SK-N-SH (cell line): ENCODE measurements at regions not wholly inside any gene's neighbourhood (a gene's known extent, or its start where the extent isn't known, plus 50 kb on each side); places are given as distances from the start of the nearest gene placed in this dataset.

Experiments used
- CTCF ChIA-PET: fragments of 300-600, 350-600 bp; formaldehyde crosslinking; extraction: SDS; loops from one replicate; lab custom pipeline; 2021; lab: Yijun Ruan, JAX
- POLR2A ChIA-PET: fragments of 350-600 bp; sonication (Branson Sonifier 250); formaldehyde crosslinking; extraction: SDS; loops from one replicate; lab custom pipeline; 2020; ENCODE audit warnings: antibody characterized with exemption, inconsistent platforms; lab: Yijun Ruan, JAX
- DNase-seq: peaks from one replicate; pipeline ENCODE4 v3.0.0; 2012
- H2AFZ ChIP-seq: fragments of 200-600 bp; sonication (generic); 2 replicates; pipeline ENCODE4 v1.8.1; 2016; ENCODE audit warnings: antibody characterized with exemption, mild to moderate bottlenecking, low read depth
- H3F3A ChIP-seq: fragments of 200-600 bp; sonication (generic); replicated peaks from 2 replicates; pipeline ENCODE3; 2016; ENCODE audit warnings: antibody characterized with exemption, mild to moderate bottlenecking; ENCODE audit not compliant: insufficient read depth
- H3K27ac ChIP-seq, 2 experiments: fragments of 200-500 bp in 1 of 2; fragments of 200-600 bp in 1 of 2; sonication (Bioruptor generic) in 1 of 2; sonication (generic), shearing (Covaris generic) in 1 of 2; 2 replicates each; pipeline versions ENCODE4 v1.5.1 to v1.6.1; 2014 to 2016; ENCODE audit warnings: low read depth in 2 of 2, inconsistent platforms in 1 of 2, low read length in 1 of 2, mild to moderate bottlenecking in 1 of 2, mixed read lengths in 1 of 2
- H3K27me3 ChIP-seq: fragments of 200-600 bp; sonication (generic), shearing (Covaris generic); 2 replicates; pipeline ENCODE4 v1.6.1; 2016; ENCODE audit warnings: mixed run types; ENCODE audit not compliant: insufficient read depth
- H3K36me3 ChIP-seq, 2 experiments: fragments of 200-500 bp in 1 of 2; fragments of 200-600 bp in 1 of 2; sonication (Bioruptor generic) in 1 of 2; sonication (generic) in 1 of 2; replicated peaks in 1 of 2; 2 replicates each; pipeline versions ENCODE3 to v1.5.1; 2014 to 2016; ENCODE audit warnings: low read length in 1 of 2, mild to moderate bottlenecking in 1 of 2; ENCODE audit not compliant: insufficient read depth in 2 of 2, control insufficient read depth in 1 of 2
- H3K4me1 ChIP-seq, 2 experiments: fragments of 200-500 bp in 1 of 2; fragments of 200-600 bp in 1 of 2; sonication (Bioruptor generic) in 1 of 2; sonication (generic), shearing (Covaris generic) in 1 of 2; 2 replicates each; pipeline versions ENCODE4 v1.5.1 to v1.6.1; 2014 to 2016; ENCODE audit warnings: low read depth in 1 of 2, low read length in 1 of 2, mixed run types in 1 of 2; ENCODE audit not compliant: insufficient read depth in 2 of 2, control insufficient read depth in 1 of 2
- H3K4me2 ChIP-seq: fragments of 200-600 bp; sonication (generic), shearing (Covaris generic); 2 replicates; pipeline ENCODE4 v1.6.1; 2017; ENCODE audit warnings: mixed run types
- H3K4me3 ChIP-seq, 2 experiments: fragments of 200-500 bp in 1 of 2; fragments of 200-600 bp in 1 of 2; sonication (Bioruptor generic) in 1 of 2; sonication (generic), shearing (Covaris generic) in 1 of 2; 2 replicates each; pipeline versions ENCODE4 v1.5.1 to v1.8.1; 2014 to 2016; ENCODE audit warnings: low read depth in 2 of 2, inconsistent platforms in 1 of 2, low read length in 1 of 2, mild to moderate bottlenecking in 1 of 2, mixed read lengths in 1 of 2, moderate library complexity in 1 of 2
- H3K79me2 ChIP-seq: fragments of 200-600 bp; sonication (generic); 2 replicates; pipeline ENCODE4 v1.8.1; 2017; ENCODE audit warnings: mild to moderate bottlenecking; ENCODE audit not compliant: insufficient read depth
- H3K9ac ChIP-seq: fragments of 200-600 bp; sonication (generic); 2 replicates; pipeline ENCODE4 v1.6.1; 2017; ENCODE audit warnings: mixed run types
- H3K9me2 ChIP-seq: fragments of 200-600 bp; sonication (generic); 2 replicates; pipeline ENCODE4 v1.6.1; 2017; ENCODE audit warnings: mixed run types
- H3K9me3 ChIP-seq: fragments of 200-600 bp; sonication (generic); 2 replicates; pipeline ENCODE4 v1.6.1; 2017; ENCODE audit warnings: mixed run types, mild to moderate bottlenecking, moderate library complexity
- H4K20me1 ChIP-seq: fragments of 200-600 bp; sonication (generic); 2 replicates; pipeline ENCODE4 v1.6.1; 2017; ENCODE audit warnings: mild to moderate bottlenecking, mixed run types; ENCODE audit not compliant: insufficient read depth
- CTCF ChIP-seq: fragments of 200-600 bp; sonication (generic); IDR thresholded peaks from 2 replicates; pipeline ENCODE4 v1.6.1; 2017; ENCODE audit warnings: antibody characterized with exemption, mild to moderate bottlenecking, moderate library complexity
- IRF3 ChIP-seq: fragments of 150-350 bp; IDR thresholded peaks from 2 replicates; pipeline ENCODE4 v1.6.1; 2016; ENCODE audit warnings: mild to moderate bottlenecking, low read depth, low read length
- JUND ChIP-seq: IDR thresholded peaks from 2 replicates; pipeline ENCODE4 v1.4.0; 2012
- RAD21 ChIP-seq: IDR thresholded peaks from 2 replicates; pipeline ENCODE4 v1.6.1; 2012; ENCODE audit warnings: mild to moderate bottlenecking, low read length
- REST ChIP-seq: IDR thresholded peaks from 2 replicates; pipeline ENCODE4 v1.6.1; 2012; ENCODE audit warnings: mild to moderate bottlenecking, low read depth, low read length, moderate library complexity
- SMC3 ChIP-seq: IDR thresholded peaks from 2 replicates; pipeline ENCODE4 v1.6.1; 2012; ENCODE audit warnings: low read depth, low read length, improper control_type of control experiment
- TEAD4 ChIP-seq: IDR thresholded peaks from 2 replicates; pipeline ENCODE4 v1.4.0; 2012; ENCODE audit warnings: mild to moderate bottlenecking, borderline replicate concordance; ENCODE audit not compliant: insufficient read depth
- WGBS: methylation state at CpG from one replicate; pipeline ENCODE4 v1.1.6; 2017; ENCODE audit warnings: low lambda C conversion rate; 5-methylcytosine and 5-hydroxymethylcytosine counted together

- no peak for DNase-seq
Observed at GRCh38 chr1:13964768-13965167, 264.8 kb downstream of the PRDM2 start.

GRCh38 chr1:13965770-13966398 is 265.9 kb downstream of the PRDM2 start:
- WGBS = 0% methylated on average over 8 of the region's 8 CpGs
- Histone ChIP-seq H3K79me2 (no peaks in the 10 kb centered on the region), H3K9me3 (no peaks in the 10 kb centered on the region), H2AFZ (no peak overlapping the region), H3K4me3 (peak overlapping the region in 1 of 2 experiments; percentile 41; a peak in 1 of 4 replicates), H3K9me2 (no peaks in the 10 kb centered on the region), H3K4me1 (no peaks in the 10 kb centered on the region), H3K4me2 (no peak overlapping the region), H3F3A (no peaks in the 10 kb centered on the region), H3K27ac (no peak overlapping the region), H3K9ac (no peak overlapping the region), H3K27me3 (no peaks in the 10 kb centered on the region), H3K36me3 (no peaks in the 10 kb centered on the region), H4K20me1 (no peaks in the 10 kb centered on the region)
- DNase-seq = peak; percentile 57
- CTCF ChIA-PET = interaction anchor here (0.6 to 1.7 kb wide), 14 partner anchors 10 to 1134 kb away, joined by 3 to 7 read pairs (median 4); no protein-coding TSS in a partner anchor
- POLR2A ChIA-PET = no interaction called here
- TF ChIP-seq JUND (no peak), SMC3 (peak; percentile 35; the same call in 1 of the 2 replicates), RAD21 (peak; percentile 72), CTCF (peak; percentile 46)

More at GRCh38 chr1:13964768-13965167, 264.8 kb downstream of the PRDM2 start:
- Histone ChIP-seq H3K27ac (no peak overlapping the region), H3K9me3 (no peaks in the 10 kb centered on the region), H3K79me2 (no peaks in the 10 kb centered on the region), H3K36me3 (no peaks in the 10 kb centered on the region), H3K9me2 (no peaks in the 10 kb centered on the region), H3K4me2 (no peak overlapping the region), H2AFZ (no peak overlapping the region), H3K4me1 (no peaks in the 10 kb centered on the region), H4K20me1 (no peaks in the 10 kb centered on the region), H3K9ac (no peak overlapping the region), H3K4me3 (no peak overlapping the region)
- POLR2A ChIA-PET = no interaction called here
- TF ChIP-seq TEAD4 (no peak), REST (no peak), IRF3 (no peak)
- TF ChIP-seq, all 33 proteins: peak for 0
- CTCF ChIA-PET = interaction anchor here (1.1 to 1.7 kb wide), 7 partner anchors 10 to 1093 kb away, joined by 3 to 7 read pairs (median 4); no protein-coding TSS in a partner anchor
- WGBS = 4% methylated on average over 4 of the region's 4 CpGs
- no peaks in the 10 kb centered on the region for H3K27me3 ChIP-seq
- no peaks in the 10 kb centered on the region for H3F3A ChIP-seq
